ENCODE measurements at regions not wholly inside any gene's neighbourhood (a gene's known extent, or its start where the extent isn't known, plus 50 kb on each side); places are given as distances from the start of the nearest gene placed in this dataset.

GRCh38 chr16:5512014-5512413 is 414.4 kb upstream of the EEF2KMT start:
- H3K9me2 ChIP-seq (replicated peaks; ENCODE audit: control insufficient read depth, low read length) = no peaks in the 10 kb centered on the region
- no peaks in the 10 kb centered on the region for H4K20me1 ChIP-seq (ENCODE audit: control insufficient read depth, insufficient read depth, low read depth, low read length)
- H3F3A ChIP-seq (ENCODE audit: control insufficient read depth, insufficient read depth) = no peaks in the 10 kb centered on the region
- H3K4me3 ChIP-seq (ENCODE audit: low read length) = no peak overlapping the region
- H3K4me1 ChIP-seq (ENCODE audit: control insufficient read depth, low read length) = peaks cover 4% of the 10 kb centered on the region; the same call in 1 of the 2 replicates
- no peaks in the 10 kb centered on the region for H3K36me3 ChIP-seq (ENCODE audit: control insufficient read depth, low read length)
- no peaks in the 10 kb centered on the region for H3K79me2 ChIP-seq (ENCODE audit: control insufficient read depth, low read length)
- no peaks in the 10 kb centered on the region for H3K27me3 ChIP-seq (ENCODE audit: control insufficient read depth, low read length)
- no peak overlapping the region for H3K4me2 ChIP-seq (ENCODE audit: low read length)
- TF ChIP-seq EZH2phosphoT487 (IDR thresholded peaks at IDR 0.05; ENCODE audit: borderline replicate concordance, low read length) = no peak
- TF ChIP-seq CTCF (IDR thresholded peaks at IDR 0.05; ENCODE audit: low read depth, low read length, poor library complexity, severe bottlenecking) = no peak
- 0 out of 2 replicates have a peak, but pooled peaks cover 8% of the 10 kb centered on the region for H3K9me3 ChIP-seq (ENCODE audit: control insufficient read depth, insufficient read depth, low read length)
- no peak overlapping the region for H3K27ac ChIP-seq (ENCODE audit: low read depth, low read length)

- Histone ChIP-seq H3K4me1 (ENCODE audit: control insufficient read depth, low read length) (0 out of 2 replicates have a peak, but pooled peaks cover under 1% of the 10 kb centered on the region), H3K27me3 (ENCODE audit: control insufficient read depth, low read length) (no peaks in the 10 kb centered on the region), H3K9me2 (replicated peaks; ENCODE audit: control insufficient read depth, low read length) (no peaks in the 10 kb centered on the region), H3F3A (ENCODE audit: control insufficient read depth, insufficient read depth) (no peaks in the 10 kb centered on the region), H3K36me3 (ENCODE audit: control insufficient read depth, low read length) (no peaks in the 10 kb centered on the region), H3K79me2 (ENCODE audit: control insufficient read depth, low read length) (no peaks in the 10 kb centered on the region), H4K20me1 (ENCODE audit: control insufficient read depth, insufficient read depth, low read depth, low read length) (no peaks in the 10 kb centered on the region), H3K9me3 (ENCODE audit: control insufficient read depth, insufficient read depth, low read length) (0 out of 2 replicates have a peak, but pooled peaks cover 4% of the 10 kb centered on the region), H3K27ac (ENCODE audit: low read depth, low read length) (no peak overlapping the region), H3K4me2 (ENCODE audit: low read length) (no peak overlapping the region), H3K4me3 (ENCODE audit: low read length) (no peak overlapping the region)
- TF ChIP-seq CTCF (IDR thresholded peaks at IDR 0.05; ENCODE audit: low read depth, low read length, poor library complexity, severe bottlenecking) = no peak
- no peak for TF ChIP-seq EZH2phosphoT487 (IDR thresholded peaks at IDR 0.05; ENCODE audit: borderline replicate concordance, low read length)
These were observed 413.3 kb upstream of the EEF2KMT start for GRCh38 chr16:5510819-5511370.

GRCh38 chr16:5509794-5510193 is 412.2 kb upstream of the EEF2KMT start:
- H3F3A ChIP-seq (ENCODE audit: control insufficient read depth, insufficient read depth) = no peaks in the 10 kb centered on the region
- no peaks in the 10 kb centered on the region for H3K27me3 ChIP-seq (ENCODE audit: control insufficient read depth, low read length)
- no peak overlapping the region for H3K4me3 ChIP-seq (ENCODE audit: low read length)
- H3K36me3 ChIP-seq (ENCODE audit: control insufficient read depth, low read length) = no peaks in the 10 kb centered on the region
- no peaks in the 10 kb centered on the region for H4K20me1 ChIP-seq (ENCODE audit: control insufficient read depth, insufficient read depth, low read depth, low read length)
- H3K79me2 ChIP-seq (ENCODE audit: control insufficient read depth, low read length) = no peaks in the 10 kb centered on the region
- H3K9me2 ChIP-seq (replicated peaks; ENCODE audit: control insufficient read depth, low read length) = no peaks in the 10 kb centered on the region
- no peak overlapping the region for H3K27ac ChIP-seq (ENCODE audit: low read depth, low read length)
- H3K4me2 ChIP-seq (ENCODE audit: low read length) = no peak overlapping the region
- H3K9me3 ChIP-seq (ENCODE audit: control insufficient read depth, insufficient read depth, low read length) = no peaks in the 10 kb centered on the region
- no peaks in the 10 kb centered on the region for H3K4me1 ChIP-seq (ENCODE audit: control insufficient read depth, low read length)
- no peak for TF ChIP-seq CTCF (IDR thresholded peaks at IDR 0.05; ENCODE audit: low read depth, low read length, poor library complexity, severe bottlenecking)
- TF ChIP-seq EZH2phosphoT487 (IDR thresholded peaks at IDR 0.05; ENCODE audit: borderline replicate concordance, low read length) = no peak
